ENCODE measurements at regions not wholly inside any gene's neighbourhood (a gene's known extent, or its start where the extent isn't known, plus 50 kb on each side); places are given as distances from the start of the nearest gene placed in this dataset.
"Not testable (repeated sequence)": the region's sequence is repeated elsewhere in the genome, so short reads cannot be mapped to it uniquely, and the experiment has no call there.

GRCh38 chr3:110349295-110349694, 722.3 kb upstream of the NECTIN3 start:
- no peaks in the 10 kb centered on the region for H3K4me1 ChIP-seq (ENCODE audit: insufficient read depth, low read length, poor library complexity, severe bottlenecking)
- H3K4me3 ChIP-seq (ENCODE audit: low read depth, low read length, poor library complexity, severe bottlenecking), result no peak overlapping the region
- intact Hi-C loops (cut with micrococcal nuclease; ENCODE audit: unreplicated experiment), result no loop called here
- no peaks in the 10 kb centered on the region for H3K36me3 ChIP-seq (ENCODE audit: insufficient read depth, low read length, poor library complexity, severe bottlenecking)
- no TSS peak for BruUV-seq (replicated peaks)
- ChIA-PET CTCF (no interaction called here), POLR2A (ENCODE audit: low non-redundant PET) (no interaction called here)
- no peak for DNase-seq (ENCODE audit: low spot score)
- H3K27ac ChIP-seq (ENCODE audit: low read depth, low read length, poor library complexity, severe bottlenecking), result no peak overlapping the region
- no peaks in the 10 kb centered on the region for H3K27me3 ChIP-seq (replicated peaks; ENCODE audit: insufficient read depth, low read depth, low read length, poor library complexity)
- no peak for TF ChIP-seq CTCF (conservative IDR thresholded peaks at IDR 0.05; ENCODE audit: low read depth, low read length)
- TF ChIP-seq EZH2 (IDR thresholded peaks at IDR 0.05; ENCODE audit: borderline replicate concordance, low read depth, low read length, poor library complexity, severe bottlenecking), result no peak
- no peaks in the 10 kb centered on the region for H3K9me3 ChIP-seq (ENCODE audit: low read depth, low read length, poor library complexity, severe bottlenecking)

- BruUV-seq (replicated peaks), result no TSS peak
- Histone ChIP-seq H3K27me3 (replicated peaks; ENCODE audit: insufficient read depth, low read depth, low read length, poor library complexity) (no peaks in the 10 kb centered on the region), H3K4me1 (ENCODE audit: insufficient read depth, low read length, poor library complexity, severe bottlenecking) (no peaks in the 10 kb centered on the region), H3K36me3 (ENCODE audit: insufficient read depth, low read length, poor library complexity, severe bottlenecking) (no peaks in the 10 kb centered on the region), H3K27ac (ENCODE audit: low read depth, low read length, poor library complexity, severe bottlenecking) (no peak overlapping the region), H3K4me3 (ENCODE audit: low read depth, low read length, poor library complexity, severe bottlenecking) (no peak overlapping the region), H3K9me3 (ENCODE audit: low read depth, low read length, poor library complexity, severe bottlenecking) (no peaks in the 10 kb centered on the region)
- no peak for DNase-seq (ENCODE audit: low spot score)
- no peak for TF ChIP-seq EZH2 (IDR thresholded peaks at IDR 0.05; ENCODE audit: borderline replicate concordance, low read depth, low read length, poor library complexity, severe bottlenecking)
- no peak for TF ChIP-seq CTCF (conservative IDR thresholded peaks at IDR 0.05; ENCODE audit: low read depth, low read length)
- intact Hi-C loops (cut with micrococcal nuclease; ENCODE audit: unreplicated experiment), result no loop called here
- POLR2A ChIA-PET (ENCODE audit: low non-redundant PET), result interaction anchor here (0.7 kb wide), 1 partner anchor 139 kb away, joined by 3 read pairs; no protein-coding TSS in a partner anchor
- CTCF ChIA-PET, result no interaction called here
Measured at GRCh38 chr3:110352841-110353604, 718.6 kb upstream of the NECTIN3 start.

- TF ChIP-seq CTCF (conservative IDR thresholded peaks at IDR 0.05; ENCODE audit: low read depth, low read length), result no peak
- no peak for TF ChIP-seq EZH2 (IDR thresholded peaks at IDR 0.05; ENCODE audit: borderline replicate concordance, low read depth, low read length, poor library complexity, severe bottlenecking)
Measured at GRCh38 chr3:110362751-110363150, 708.9 kb upstream of the NECTIN3 start.

GRCh38 chr3:110367289-110367688, 704.3 kb upstream of the NECTIN3 start:
- DNase-seq (ENCODE audit: low spot score); BruUV-seq (replicated peaks); intact Hi-C loops (cut with micrococcal nuclease; ENCODE audit: unreplicated experiment); H3K4me3 ChIP-seq (ENCODE audit: low read depth, low read length, poor library complexity, severe bottlenecking); H3K36me3 ChIP-seq (ENCODE audit: insufficient read depth, low read length, poor library complexity, severe bottlenecking); H3K4me1 ChIP-seq (ENCODE audit: insufficient read depth, low read length, poor library complexity, severe bottlenecking); H3K27me3 ChIP-seq (replicated peaks; ENCODE audit: insufficient read depth, low read depth, low read length, poor library complexity); H3K9me3 ChIP-seq (ENCODE audit: low read depth, low read length, poor library complexity, severe bottlenecking); H3K27ac ChIP-seq (ENCODE audit: low read depth, low read length, poor library complexity, severe bottlenecking); POLR2A ChIA-PET (ENCODE audit: low non-redundant PET); CTCF ChIA-PET: not testable (repeated sequence)

More at GRCh38 chr3:110362751-110363150, 708.9 kb upstream of the NECTIN3 start:
- H3K4me3 ChIP-seq (ENCODE audit: low read depth, low read length, poor library complexity, severe bottlenecking), result no peak overlapping the region
- no peaks in the 10 kb centered on the region for H3K9me3 ChIP-seq (ENCODE audit: low read depth, low read length, poor library complexity, severe bottlenecking)
- intact Hi-C loops (cut with micrococcal nuclease; ENCODE audit: unreplicated experiment), result no loop called here
- DNase-seq (ENCODE audit: low spot score), result no peak
- H3K27ac ChIP-seq (ENCODE audit: low read depth, low read length, poor library complexity, severe bottlenecking), result no peak overlapping the region
- H3K27me3 ChIP-seq (replicated peaks; ENCODE audit: insufficient read depth, low read depth, low read length, poor library complexity), result no peaks in the 10 kb centered on the region
- no peaks in the 10 kb centered on the region for H3K4me1 ChIP-seq (ENCODE audit: insufficient read depth, low read length, poor library complexity, severe bottlenecking)
- ChIA-PET POLR2A (ENCODE audit: low non-redundant PET) (no interaction called here), CTCF (no interaction called here)
- no peaks in the 10 kb centered on the region for H3K36me3 ChIP-seq (ENCODE audit: insufficient read depth, low read length, poor library complexity, severe bottlenecking)
- no TSS peak for BruUV-seq (replicated peaks)

Data from A673 (cell line).